Trophoblast cell (in vitro differentiated cells and primary cell): ENCODE measurements at regions not wholly inside any gene's neighbourhood (a gene's known extent, or its start where the extent isn't known, plus 50 kb on each side); places are given as distances from the start of the nearest gene placed in this dataset.

Source experiments
- DNase-seq, 2 donors: peaks; one replicate each; pipeline ENCODE4 v3.0.0-alpha.2; 2016
- H2AFZ ChIP-seq: 2 replicates; pipeline ENCODE4 v1.6.1; 2013; ENCODE audit warnings: low read length, moderate library complexity, mild to moderate bottlenecking; ENCODE audit not compliant: insufficient read depth, poor library complexity
- H2AK5ac ChIP-seq: 2 replicates; pipeline ENCODE4 v1.6.1; 2013; ENCODE audit warnings: mild to moderate bottlenecking, low read length
- H2BK120ac ChIP-seq: 2 replicates; pipeline ENCODE4 v1.6.1; 2013; ENCODE audit warnings: low read length, mild to moderate bottlenecking, moderate library complexity; ENCODE audit not compliant: insufficient read depth, poor library complexity
- H2BK12ac ChIP-seq: 2 replicates; pipeline ENCODE4 v1.6.1; 2013; ENCODE audit warnings: mild to moderate bottlenecking, low read length, moderate library complexity
- H2BK5ac ChIP-seq: 2 replicates; pipeline ENCODE4 v1.6.1; 2013; ENCODE audit warnings: low read length, low read depth, moderate library complexity, mild to moderate bottlenecking; ENCODE audit not compliant: poor library complexity
- H3K14ac ChIP-seq: 2 replicates; pipeline ENCODE4 v1.6.1; 2013; ENCODE audit warnings: mild to moderate bottlenecking, low read length
- H3K18ac ChIP-seq: 2 replicates; pipeline ENCODE4 v1.6.1; 2013; ENCODE audit warnings: mild to moderate bottlenecking, low read length
- H3K23ac ChIP-seq: 2 replicates; pipeline ENCODE4 v1.6.1; 2013; ENCODE audit warnings: low read length
- H3K27ac ChIP-seq: 2 replicates; pipeline ENCODE4 v1.5.1; 2013; ENCODE audit warnings: low read depth, mild to moderate bottlenecking, inconsistent platforms, low read length, moderate library complexity
- H3K27me3 ChIP-seq: 2 replicates; pipeline ENCODE4 v1.6.1; 2013; ENCODE audit warnings: inconsistent platforms, mild to moderate bottlenecking, low read length, moderate library complexity; ENCODE audit not compliant: insufficient read depth
- H3K36me3 ChIP-seq, 2 experiments: 1 replicate in 1 of 2; 2 replicates in 1 of 2; pipeline ENCODE4 v1.6.1; 2013; ENCODE audit warnings: low read length in 2 of 2, mild to moderate bottlenecking in 2 of 2, moderate library complexity in 1 of 2; ENCODE audit not compliant: insufficient read depth in 2 of 2, control insufficient read depth in 1 of 2
- H3K4ac ChIP-seq: 2 replicates; pipeline ENCODE4 v1.6.1; 2013; ENCODE audit warnings: low read depth, mild to moderate bottlenecking, low read length, moderate library complexity
- H3K4me1 ChIP-seq, 2 experiments: 1 replicate in 1 of 2; 2 replicates in 1 of 2; pipeline ENCODE4 v1.6.1; 2013; ENCODE audit warnings: low read length in 2 of 2, mild to moderate bottlenecking in 2 of 2, moderate library complexity in 1 of 2; ENCODE audit not compliant: insufficient read depth in 2 of 2, control insufficient read depth in 1 of 2
- H3K4me2 ChIP-seq: 2 replicates; pipeline ENCODE4 v1.6.1; 2013; ENCODE audit warnings: inconsistent platforms, mild to moderate bottlenecking, low read length, moderate library complexity
- H3K4me3 ChIP-seq: 2 replicates; pipeline ENCODE4 v1.5.1; 2013; ENCODE audit warnings: mild to moderate bottlenecking, low read depth, low read length, inconsistent platforms
- H3K79me1 ChIP-seq: one replicate; pipeline ENCODE4 v1.6.1; 2013; ENCODE audit warnings: low read length
- H3K79me2 ChIP-seq: 2 replicates; pipeline ENCODE4 v1.6.1; 2013; ENCODE audit warnings: low read length, mild to moderate bottlenecking; ENCODE audit not compliant: control insufficient read depth, insufficient read depth, poor library complexity
- H3K9ac ChIP-seq: 2 replicates; pipeline ENCODE4 v1.6.1; 2013; ENCODE audit warnings: mild to moderate bottlenecking, low read length
- H3K9me3 ChIP-seq: 2 replicates; pipeline ENCODE4 v1.6.1; 2013; ENCODE audit warnings: low read depth, mild to moderate bottlenecking, control low read depth, inconsistent platforms, low read length; ENCODE audit not compliant: insufficient read depth
- H4K12ac ChIP-seq: 2 replicates; pipeline ENCODE4 v1.6.1; 2013; ENCODE audit warnings: low read depth, mild to moderate bottlenecking, low read length, moderate library complexity
- H4K8ac ChIP-seq: 2 replicates; pipeline ENCODE4 v1.6.1; 2013; ENCODE audit warnings: low read depth, mild to moderate bottlenecking, low read length, moderate library complexity
- H4K91ac ChIP-seq: one replicate; pipeline ENCODE4 v1.6.1; 2013; ENCODE audit warnings: low read depth, mild to moderate bottlenecking, low read length, moderate library complexity
- WGBS: extraction: QIAGEN DNeasy Blood & Tissue Kit; methylation state at CpG from one replicate; pipeline ENCODE4 v1.1.7; 2013; ENCODE audit warnings: missing lambda C conversion rate; ENCODE audit not compliant: insufficient read length, insufficient coverage; ENCODE audit errors: extremely low coverage; 5-methylcytosine and 5-hydroxymethylcytosine counted together

DNA sequence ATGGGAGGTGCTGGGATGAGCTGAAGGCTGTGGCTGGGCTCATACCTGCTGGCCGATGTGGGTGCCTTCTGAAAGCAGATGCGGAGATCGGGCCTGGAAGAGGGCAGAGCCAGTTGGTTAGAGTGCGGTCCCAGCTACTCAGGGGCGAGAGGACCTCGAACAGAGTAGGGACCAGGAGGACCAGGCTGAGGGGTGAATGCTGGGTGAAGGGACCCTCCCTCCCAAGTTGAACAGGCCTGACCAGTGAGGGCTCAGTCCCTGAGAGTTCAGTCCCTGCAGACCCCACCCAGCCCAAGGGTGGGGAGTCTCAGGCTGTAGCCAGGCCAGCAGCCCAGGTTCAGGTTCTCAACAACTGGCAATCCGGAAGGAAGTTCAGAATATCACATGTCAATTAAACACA, 232.8 kb upstream of the HS6ST1 start:
- Histone ChIP-seq H2BK5ac (no peak overlapping the region), H3K79me1 (peaks cover 3% of the 10 kb centered on the region), H3K14ac (no peak overlapping the region), H3K36me3 (no peaks in the 10 kb centered on the region), H3K4me2 (no peak overlapping the region), H2AK5ac (no peak overlapping the region), H4K12ac (no peak overlapping the region), H3K9me3 (peaks cover 5% of the 10 kb centered on the region), H2BK120ac (no peak overlapping the region), H3K4ac (no peak overlapping the region), H3K4me3 (no peak overlapping the region), H3K27me3 (no peaks in the 10 kb centered on the region), H3K4me1 (peaks cover 14 to 26% of the 10 kb centered on the region in 2 experiments), H3K27ac (no peak overlapping the region), H4K91ac (no peak overlapping the region), H2AFZ (no peak overlapping the region), H3K9ac (no peak overlapping the region), H3K18ac (no peak overlapping the region), H3K79me2 (no peaks in the 10 kb centered on the region), H2BK12ac (no peak overlapping the region), H4K8ac (no peak overlapping the region), H3K23ac (no peak overlapping the region)
- no CpG with 5 or more reads among the region's 7 CpGs for WGBS
- DNase-seq = no peak

DNA sequence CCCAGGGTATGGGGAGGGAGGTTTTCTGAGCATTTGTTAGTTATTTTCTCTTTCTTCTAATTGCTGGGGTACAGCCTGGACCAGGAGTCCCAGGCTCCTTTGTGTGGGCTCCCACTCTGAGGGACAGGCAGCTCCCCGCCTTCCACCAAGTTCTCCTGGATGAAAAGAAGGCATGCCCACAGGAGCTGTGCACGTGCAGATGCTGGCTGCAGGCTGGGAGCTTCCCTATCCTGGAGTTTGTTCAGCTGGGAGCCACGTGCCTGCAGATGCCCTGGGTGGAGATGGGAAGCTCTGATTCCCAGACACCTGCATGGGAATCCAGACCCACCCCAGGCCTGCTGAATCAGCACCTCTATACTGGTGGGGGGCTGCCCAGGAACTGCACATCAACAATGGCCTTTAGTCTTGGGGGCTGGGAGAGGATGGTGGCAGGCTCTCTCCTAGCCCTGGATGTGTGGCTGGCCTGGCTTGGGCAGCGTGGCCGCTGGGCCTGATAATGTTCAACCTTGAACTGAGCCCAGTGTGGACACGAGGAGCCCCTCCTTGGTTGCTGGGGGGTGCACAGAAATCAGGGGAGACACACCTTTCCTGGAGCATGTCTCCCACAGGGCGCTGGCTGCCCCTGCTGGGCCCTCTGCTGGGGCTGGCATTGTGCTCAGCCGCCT, 233.6 kb upstream of the HS6ST1 start:
- no peak overlapping the region for H2BK120ac ChIP-seq
- no peak overlapping the region for H4K91ac ChIP-seq
- H3K4me2 ChIP-seq = no peak overlapping the region
- no peak overlapping the region for H3K4ac ChIP-seq
- no peak for DNase-seq
- no peak overlapping the region for H2BK5ac ChIP-seq
- H3K4me3 ChIP-seq = no peak overlapping the region
- H3K36me3 ChIP-seq = no peaks in the 10 kb centered on the region
- no peak overlapping the region for H4K8ac ChIP-seq
- H3K27ac ChIP-seq = no peak overlapping the region
- peaks cover 5% of the 10 kb centered on the region for H3K9me3 ChIP-seq
- no peaks in the 10 kb centered on the region for H3K27me3 ChIP-seq
- no peak overlapping the region for H3K14ac ChIP-seq
- no peak overlapping the region for H2AK5ac ChIP-seq
- WGBS = no CpG with 5 or more reads among the region's 8 CpGs
- no peak overlapping the region for H4K12ac ChIP-seq
- no peak overlapping the region for H2AFZ ChIP-seq
- no peaks in the 10 kb centered on the region for H3K79me2 ChIP-seq
- H3K18ac ChIP-seq = no peak overlapping the region
- no peak overlapping the region for H3K23ac ChIP-seq
- peaks cover 14 to 26% of the 10 kb centered on the region in 2 experiments for H3K4me1 ChIP-seq
- no peak overlapping the region for H2BK12ac ChIP-seq
- H3K9ac ChIP-seq = no peak overlapping the region
- peaks cover 3% of the 10 kb centered on the region for H3K79me1 ChIP-seq

DNA sequence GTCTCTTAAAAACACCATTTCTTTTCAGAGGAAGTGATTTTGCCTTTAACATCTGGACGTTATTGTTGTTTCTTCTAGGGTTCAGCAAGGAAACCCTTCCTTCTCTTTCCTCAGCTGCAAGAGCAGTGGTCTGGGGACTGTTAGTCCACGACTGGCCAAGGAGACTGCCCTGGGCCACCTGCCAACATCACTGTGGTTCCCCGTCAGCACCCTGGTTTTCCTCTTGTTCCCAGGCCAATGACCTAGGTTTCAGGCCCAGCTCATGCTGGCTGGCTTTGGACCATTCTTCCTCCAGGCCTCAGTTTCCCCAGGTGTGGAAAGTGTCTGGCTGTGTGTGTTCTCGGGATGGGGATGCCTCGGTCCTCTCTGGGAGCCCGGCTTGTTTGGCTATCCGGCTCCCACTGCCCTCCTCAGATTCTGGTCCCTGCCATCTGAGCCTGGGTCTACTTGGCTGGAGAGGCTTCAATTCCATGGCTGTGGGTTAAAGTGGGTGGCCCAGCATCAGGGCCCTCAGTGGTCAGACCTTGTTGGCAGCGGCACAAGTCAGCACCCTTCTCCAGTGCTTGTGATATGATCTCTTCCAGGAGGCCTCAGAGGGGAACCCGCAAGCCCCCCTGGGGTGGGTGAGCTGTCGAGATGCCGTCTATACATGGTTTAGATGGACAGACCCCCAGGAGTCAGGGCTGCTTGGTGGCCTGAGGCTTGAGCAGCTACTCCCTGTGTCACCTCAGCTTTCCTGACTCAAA, 234.3 kb upstream of the HS6ST1 start:
- Histone ChIP-seq H4K8ac (no peak overlapping the region), H3K79me2 (no peaks in the 10 kb centered on the region), H4K12ac (no peak overlapping the region), H3K4ac (no peak overlapping the region), H2AK5ac (no peak overlapping the region), H3K14ac (no peak overlapping the region), H2BK120ac (no peak overlapping the region), H3K4me2 (no peak overlapping the region), H3K4me1 (peaks cover 14 to 19% of the 10 kb centered on the region in 2 experiments), H2BK12ac (no peak overlapping the region), H3K27me3 (no peaks in the 10 kb centered on the region), H3K9ac (no peak overlapping the region), H4K91ac (no peak overlapping the region), H3K79me1 (peaks cover 3% of the 10 kb centered on the region), H3K9me3 (peaks cover 5% of the 10 kb centered on the region), H3K4me3 (no peak overlapping the region), H3K18ac (no peak overlapping the region), H2AFZ (no peak overlapping the region), H2BK5ac (no peak overlapping the region), H3K23ac (no peak overlapping the region), H3K36me3 (no peaks in the 10 kb centered on the region), H3K27ac (no peak overlapping the region)
- WGBS = no CpG with 5 or more reads among the region's 11 CpGs
- DNase-seq = no peak

DNA sequence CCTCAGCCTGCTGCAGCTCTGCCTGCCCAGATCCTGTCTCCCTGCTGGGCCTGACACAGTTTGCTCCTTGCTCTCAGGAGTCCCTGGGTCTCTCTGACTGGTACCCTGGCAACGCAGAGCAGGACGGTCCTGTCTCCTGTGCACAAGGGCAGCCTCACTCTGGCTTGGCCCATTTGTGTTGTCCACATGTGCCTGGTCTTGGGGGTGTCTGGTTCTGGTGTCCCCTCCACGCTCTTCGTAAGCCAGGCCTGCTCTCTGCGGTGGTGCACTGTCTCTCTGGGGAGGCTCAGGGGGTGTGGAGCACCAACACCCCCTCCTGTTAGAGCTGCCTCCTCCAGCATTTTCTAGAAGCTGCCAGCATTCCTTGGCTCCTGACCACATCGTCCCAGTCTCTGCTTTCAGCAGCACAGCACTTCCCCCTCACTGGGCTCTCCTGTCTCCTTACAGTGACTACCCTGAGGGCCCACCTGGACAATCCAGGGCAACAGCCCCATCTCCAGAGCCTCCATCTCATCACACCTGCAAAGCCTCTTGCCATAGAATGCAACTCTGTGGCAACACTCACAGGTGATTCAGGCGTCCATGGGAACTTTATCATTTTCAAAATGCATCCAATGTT, 235.6 kb upstream of the HS6ST1 start:
- Histone ChIP-seq H2BK5ac (no peak overlapping the region), H3K27me3 (no peaks in the 10 kb centered on the region), H4K12ac (no peak overlapping the region), H4K91ac (no peak overlapping the region), H3K23ac (no peak overlapping the region), H2AK5ac (no peak overlapping the region), H3K4ac (no peak overlapping the region), H3K4me1 (peaks cover 9 to 11% of the 10 kb centered on the region in 2 experiments), H4K8ac (no peak overlapping the region), H3K9me3 (peaks cover 3% of the 10 kb centered on the region), H2BK12ac (no peak overlapping the region), H3K36me3 (no peaks in the 10 kb centered on the region), H2AFZ (no peak overlapping the region), H3K4me2 (no peak overlapping the region), H3K79me2 (no peaks in the 10 kb centered on the region), H3K27ac (no peak overlapping the region), H2BK120ac (no peak overlapping the region), H3K14ac (no peak overlapping the region), H3K4me3 (no peak overlapping the region), H3K18ac (no peak overlapping the region), H3K79me1 (peaks cover 3% of the 10 kb centered on the region), H3K9ac (no peak overlapping the region)
- WGBS = no CpG with 5 or more reads among the region's 7 CpGs
- no peak for DNase-seq
